Neural progenitor cell (in vitro differentiated cells): ENCODE measurements at regions not wholly inside any gene's neighbourhood (a gene's known extent, or its start where the extent isn't known, plus 50 kb on each side); places are given as distances from the start of the nearest gene placed in this dataset.

Experiments used
- DNase-seq: peaks from one replicate; pipeline ENCODE4 v3.0.0-alpha.2; 2016; ENCODE audit warnings: low spot score
- H2AFZ ChIP-seq: fragments of 200-600 bp; sonication (generic); replicated peaks from 2 replicates; pipeline ENCODE4 v1.6.1; 2016; ENCODE audit warnings: antibody characterized with exemption
- H3F3A ChIP-seq: fragments of 200-600 bp; sonication (generic); 2 replicates; pipeline ENCODE4 v1.6.1; 2016; ENCODE audit warnings: antibody characterized with exemption, low read depth
- H3K27ac ChIP-seq: fragments of 200-600 bp; sonication (generic); 2 replicates; pipeline ENCODE4 v1.5.1; 2016; ENCODE audit warnings: mild to moderate bottlenecking
- H3K27me3 ChIP-seq: fragments of 200-600 bp; sonication (generic); 2 replicates; pipeline ENCODE4 v1.6.1; 2016; ENCODE audit warnings: mild to moderate bottlenecking, moderate library complexity
- H3K36me3 ChIP-seq: fragments of 200-600 bp; sonication (generic); 2 replicates; pipeline ENCODE4 v1.5.1; 2016
- H3K4me1 ChIP-seq: fragments of 200-600 bp; sonication (generic); 2 replicates; pipeline ENCODE4 v1.6.1; 2016; ENCODE audit warnings: mixed run types
- H3K4me2 ChIP-seq: fragments of 200-600 bp; sonication (generic); 2 replicates; pipeline ENCODE4 v1.6.1; 2016
- H3K4me3 ChIP-seq: fragments of 200-600 bp; sonication (generic); 2 replicates; pipeline ENCODE4 v1.5.1; 2016
- H3K79me2 ChIP-seq: fragments of 200-600 bp; sonication (generic); 2 replicates; pipeline ENCODE4 v1.6.1; 2016; ENCODE audit warnings: low read depth
- H3K9ac ChIP-seq: fragments of 200-600 bp; sonication (generic); 2 replicates; pipeline ENCODE4 v1.6.1; 2016
- H3K9me3 ChIP-seq: fragments of 200-600 bp; sonication (generic); 2 replicates; pipeline ENCODE4 v1.5.1; 2016; ENCODE audit warnings: low read depth
- H4K20me1 ChIP-seq: fragments of 200-600 bp; sonication (generic); 2 replicates; pipeline ENCODE4 v1.6.1; 2016; ENCODE audit warnings: low read depth
- H3K27ac Mint-ChIP-seq: 3 replicates; pipeline ENCODE4 v1.8.0; 2021; ENCODE audit warnings: mixed read lengths
- H3K27me3 Mint-ChIP-seq: 2 replicates; pipeline ENCODE4 v1.8.0; 2022; ENCODE audit warnings: low read depth, mild to moderate bottlenecking, inconsistent platforms, moderate library complexity, mixed read lengths; ENCODE audit not compliant: insufficient read depth
- H3K36me3 Mint-ChIP-seq: 3 replicates; pipeline ENCODE4 v1.8.0; 2021; ENCODE audit warnings: mixed read lengths
- H3K4me1 Mint-ChIP-seq: 3 replicates; pipeline ENCODE4 v1.8.0; 2021; ENCODE audit warnings: mixed read lengths
- H3K4me3 Mint-ChIP-seq: 3 replicates; pipeline ENCODE4 v1.8.0; 2021; ENCODE audit warnings: mild to moderate bottlenecking, moderate library complexity, mixed read lengths
- H3K9me3 Mint-ChIP-seq: 3 replicates; pipeline ENCODE4 v1.8.0; 2020; ENCODE audit warnings: mixed read lengths
- CTCF ChIP-seq: fragments of 200-600 bp; sonication (generic); IDR thresholded peaks from 2 replicates; pipeline ENCODE4 v1.5.1; 2017; ENCODE audit warnings: antibody characterized with exemption, mild to moderate bottlenecking
- EZH2 ChIP-seq: fragments of 200-600 bp; sonication (generic); IDR thresholded peaks from 2 replicates; pipeline ENCODE4 v1.6.1; 2017; ENCODE audit warnings: antibody characterized with exemption, mild to moderate bottlenecking, moderate library complexity
- EZH2phosphoT487 ChIP-seq: fragments of 200-600 bp; sonication (generic); IDR thresholded peaks from 2 replicates; pipeline ENCODE4 v1.6.1; 2017; ENCODE audit warnings: antibody characterized with exemption

GRCh38 chr12:104863296-104863948, 94.7 kb downstream of the SLC41A2 start:
- no peak overlapping the region for H2AFZ ChIP-seq
- no peaks in the 10 kb centered on the region for H3K9me3 Mint-ChIP-seq
- H3K4me3 Mint-ChIP-seq = no peak overlapping the region
- no peaks in the 10 kb centered on the region for H3F3A ChIP-seq
- no peaks in the 10 kb centered on the region for H3K27me3 ChIP-seq
- no peaks in the 10 kb centered on the region for H3K27me3 Mint-ChIP-seq
- H3K79me2 ChIP-seq = no peaks in the 10 kb centered on the region
- no peaks in the 10 kb centered on the region for H3K36me3 Mint-ChIP-seq
- no peak overlapping the region for H3K9ac ChIP-seq
- DNase-seq = no peak
- H3K27ac ChIP-seq = no peak overlapping the region
- H3K36me3 ChIP-seq = no peaks in the 10 kb centered on the region
- H3K4me1 Mint-ChIP-seq = no peaks in the 10 kb centered on the region
- TF ChIP-seq EZH2phosphoT487 (no peak), EZH2 (no peak), CTCF (no peak)
- H3K4me3 ChIP-seq = no peak overlapping the region
- no peak overlapping the region for H3K27ac Mint-ChIP-seq
- no peaks in the 10 kb centered on the region for H4K20me1 ChIP-seq
- no peaks in the 10 kb centered on the region for H3K4me1 ChIP-seq
- H3K9me3 ChIP-seq = no peaks in the 10 kb centered on the region
- no peak overlapping the region for H3K4me2 ChIP-seq

GRCh38 chr12:104858611-104859543, 99.2 kb downstream of the SLC41A2 start:
- no peaks in the 10 kb centered on the region for H3K36me3 ChIP-seq

GRCh38 chr12:104856531-104856930, 101.6 kb downstream of the SLC41A2 start:
- H3K27ac ChIP-seq = no peak overlapping the region
- H3K27ac Mint-ChIP-seq = no peak overlapping the region
- H3K9me3 ChIP-seq = no peaks in the 10 kb centered on the region

More at GRCh38 chr12:104858611-104859543, 99.2 kb downstream of the SLC41A2 start:
- TF ChIP-seq EZH2phosphoT487 = no peak
- no peak for TF ChIP-seq EZH2
- TF ChIP-seq CTCF = no peak
- H3K4me1 Mint-ChIP-seq = no peaks in the 10 kb centered on the region
- Histone ChIP-seq H3K9me3 (no peaks in the 10 kb centered on the region), H4K20me1 (no peaks in the 10 kb centered on the region), H3K27me3 (no peaks in the 10 kb centered on the region), H3K4me2 (no peak overlapping the region), H3K27ac (no peak overlapping the region), H3K4me1 (no peaks in the 10 kb centered on the region), H2AFZ (no peak overlapping the region), H3K4me3 (no peak overlapping the region), H3K79me2 (no peaks in the 10 kb centered on the region), H3K9ac (no peak overlapping the region), H3F3A (no peaks in the 10 kb centered on the region)
- H3K27me3 Mint-ChIP-seq = no peaks in the 10 kb centered on the region
- DNase-seq = no peak
- no peak overlapping the region for H3K4me3 Mint-ChIP-seq
- no peaks in the 10 kb centered on the region for H3K9me3 Mint-ChIP-seq
- H3K36me3 Mint-ChIP-seq = no peaks in the 10 kb centered on the region
- no peak overlapping the region for H3K27ac Mint-ChIP-seq

More at GRCh38 chr12:104856531-104856930, 101.6 kb downstream of the SLC41A2 start:
- no peaks in the 10 kb centered on the region for H3K79me2 ChIP-seq
- no peak for TF ChIP-seq EZH2phosphoT487
- no peak overlapping the region for H3K4me3 ChIP-seq
- Mint-ChIP-seq H3K9me3 (no peaks in the 10 kb centered on the region), H3K27me3 (no peaks in the 10 kb centered on the region), H3K36me3 (no peaks in the 10 kb centered on the region), H3K4me3 (no peak overlapping the region), H3K4me1 (no peaks in the 10 kb centered on the region)
- no peaks in the 10 kb centered on the region for H3F3A ChIP-seq
- H4K20me1 ChIP-seq = no peaks in the 10 kb centered on the region
- H2AFZ ChIP-seq = peak overlapping the region; percentile 45
- no peaks in the 10 kb centered on the region for H3K36me3 ChIP-seq
- no peaks in the 10 kb centered on the region for H3K4me1 ChIP-seq
- no peak overlapping the region for H3K9ac ChIP-seq
- DNase-seq = no peak
- no peaks in the 10 kb centered on the region for H3K27me3 ChIP-seq
- no peak overlapping the region for H3K4me2 ChIP-seq
